Ovary (tissue), 3 donors: ENCODE measurements at regions not wholly inside any gene's neighbourhood (a gene's known extent, or its start where the extent isn't known, plus 50 kb on each side); places are given as distances from the start of the nearest gene placed in this dataset.

ENCODE experiments used
- EP300 ChIP-seq: sonication (generic); formaldehyde crosslinking; IDR thresholded peaks from one replicate; pipeline ENCODE4 v1.6.1; 2017; ENCODE audit warnings: antibody characterized with exemption
- POLR2A ChIP-seq: fragments of 450-650 bp; IDR thresholded peaks from one replicate; pipeline ENCODE4 v1.6.1; 2017; ENCODE audit warnings: antibody characterized with exemption, mild to moderate bottlenecking, moderate library complexity
- TF ChIP-seq, protein P1 (sequence below), 3 donors: fragments of 450-650 bp in 2 of 3; fragments of 200-600 bp in 1 of 3; IDR thresholded peaks; one replicate each; pipeline versions ENCODE4 v1.5.1 to v1.8.0; 2016 to 2022; ENCODE audit warnings: antibody characterized with exemption in 3 of 3, mild to moderate bottlenecking in 1 of 3
- donor health status: DM: no; HTN: no; CAD: no.

- TF ChIP-seq, protein P1, sequence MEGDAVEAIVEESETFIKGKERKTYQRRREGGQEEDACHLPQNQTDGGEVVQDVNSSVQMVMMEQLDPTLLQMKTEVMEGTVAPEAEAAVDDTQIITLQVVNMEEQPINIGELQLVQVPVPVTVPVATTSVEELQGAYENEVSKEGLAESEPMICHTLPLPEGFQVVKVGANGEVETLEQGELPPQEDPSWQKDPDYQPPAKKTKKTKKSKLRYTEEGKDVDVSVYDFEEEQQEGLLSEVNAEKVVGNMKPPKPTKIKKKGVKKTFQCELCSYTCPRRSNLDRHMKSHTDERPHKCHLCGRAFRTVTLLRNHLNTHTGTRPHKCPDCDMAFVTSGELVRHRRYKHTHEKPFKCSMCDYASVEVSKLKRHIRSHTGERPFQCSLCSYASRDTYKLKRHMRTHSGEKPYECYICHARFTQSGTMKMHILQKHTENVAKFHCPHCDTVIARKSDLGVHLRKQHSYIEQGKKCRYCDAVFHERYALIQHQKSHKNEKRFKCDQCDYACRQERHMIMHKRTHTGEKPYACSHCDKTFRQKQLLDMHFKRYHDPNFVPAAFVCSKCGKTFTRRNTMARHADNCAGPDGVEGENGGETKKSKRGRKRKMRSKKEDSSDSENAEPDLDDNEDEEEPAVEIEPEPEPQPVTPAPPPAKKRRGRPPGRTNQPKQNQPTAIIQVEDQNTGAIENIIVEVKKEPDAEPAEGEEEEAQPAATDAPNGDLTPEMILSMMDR (IDR thresholded peaks at IDR 0.05) = no peak
- no peak for TF ChIP-seq POLR2A
- no peak for TF ChIP-seq EP300
Observed at GRCh38 chr4:27844376-27844775, 983.7 kb downstream of the STIM2 start.
